Stimulated activated CD8-positive, alpha-beta memory T cell treated with anti-CD3 and anti-CD28 coated beads, Interleukin-7, amount 100 ng/mL, for 48 hours (primary cell): ENCODE measurements at regions not wholly inside any gene's neighbourhood (a gene's known extent, or its start where the extent isn't known, plus 50 kb on each side); places are given as distances from the start of the nearest gene placed in this dataset.

Experiments used
- DNase-seq, 2 donors: peaks; one replicate each; pipeline ENCODE4 v3.0.0-alpha.2; 2020; ENCODE audit warnings: low read depth in 1 of 2; ENCODE audit errors: extremely low read depth in 1 of 2

DNA sequence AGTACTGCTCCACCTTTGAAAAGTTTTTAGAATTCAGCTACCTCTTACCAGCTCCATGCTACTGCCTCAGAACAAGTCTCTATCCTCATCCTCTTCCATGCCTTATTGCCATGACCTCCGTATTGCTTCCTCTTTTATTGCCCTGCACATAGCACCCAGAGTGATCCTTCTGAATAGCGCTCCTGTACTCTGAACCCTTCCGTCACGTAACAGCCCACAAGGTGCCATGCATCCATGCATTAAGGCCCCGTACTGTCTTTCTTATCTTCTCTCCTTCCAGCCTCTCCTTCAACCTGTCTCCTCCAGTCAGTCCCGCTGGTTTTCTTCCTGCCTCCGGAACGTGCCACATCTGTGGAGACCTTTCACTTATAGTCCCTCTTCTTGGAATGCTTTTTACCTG lies 273.3 kb upstream of the SEMA6A start:
- DNase-seq = no peak

DNA sequence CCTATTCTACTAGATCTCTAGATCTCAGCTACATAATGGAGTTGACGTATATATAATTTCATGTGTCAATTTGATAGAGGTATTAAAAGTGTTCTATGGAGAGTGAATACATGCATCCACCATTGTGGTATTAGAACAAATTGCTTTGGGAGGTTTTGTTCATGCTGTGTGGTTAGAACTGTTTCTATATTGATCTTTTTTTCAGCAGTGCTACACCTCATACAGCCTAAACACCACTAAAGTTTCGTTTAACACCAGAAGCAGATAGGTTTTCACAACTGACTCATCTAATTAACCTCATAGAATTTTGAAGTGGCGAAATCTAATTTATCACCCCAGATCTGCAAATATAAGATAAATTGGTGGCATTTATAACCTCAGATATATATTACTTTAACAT lies 269.4 kb upstream of the SEMA6A start:
- DNase-seq = no peak

DNA sequence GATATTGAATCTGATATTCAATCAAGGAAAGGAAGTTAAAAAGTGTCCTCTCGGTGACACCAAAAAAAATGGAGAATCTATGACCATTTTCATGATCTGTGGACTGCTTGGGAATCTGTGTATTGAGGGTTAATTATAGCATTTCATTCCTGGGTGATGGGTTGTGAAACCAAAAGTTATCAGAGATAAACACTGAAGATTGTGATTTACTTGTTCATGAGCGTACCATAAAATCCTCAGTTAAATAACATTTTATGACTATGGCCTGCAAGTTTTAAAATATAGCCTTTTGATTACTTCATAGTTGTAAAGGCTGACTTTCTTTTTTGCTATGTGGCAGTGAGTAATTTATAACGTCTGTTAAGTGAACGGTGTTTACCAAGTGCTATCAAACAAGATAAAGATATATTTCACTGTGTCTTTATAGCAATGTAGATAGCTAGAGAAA lies 267.9 kb upstream of the SEMA6A start:
- no peak for DNase-seq

DNA sequence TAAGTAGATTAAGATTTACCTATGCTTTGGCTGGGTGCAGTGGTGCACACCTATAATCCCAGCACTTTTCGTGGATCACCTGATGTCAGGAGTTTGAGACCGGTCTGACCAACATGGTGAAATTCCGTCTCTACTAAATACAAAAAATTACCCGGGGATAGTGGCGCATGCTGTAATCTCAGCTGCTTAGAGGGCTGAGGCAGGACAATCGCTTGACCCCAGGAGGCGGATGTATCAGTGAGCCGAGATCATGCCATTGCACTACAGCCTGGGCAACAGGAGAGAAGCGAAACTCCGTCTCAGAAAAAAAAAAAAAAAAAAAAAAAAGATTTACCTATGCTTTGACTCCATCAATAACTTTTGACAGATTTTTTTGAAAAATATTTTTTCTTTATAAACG lies 267.1 kb upstream of the SEMA6A start:
- DNase-seq = no peak

DNA sequence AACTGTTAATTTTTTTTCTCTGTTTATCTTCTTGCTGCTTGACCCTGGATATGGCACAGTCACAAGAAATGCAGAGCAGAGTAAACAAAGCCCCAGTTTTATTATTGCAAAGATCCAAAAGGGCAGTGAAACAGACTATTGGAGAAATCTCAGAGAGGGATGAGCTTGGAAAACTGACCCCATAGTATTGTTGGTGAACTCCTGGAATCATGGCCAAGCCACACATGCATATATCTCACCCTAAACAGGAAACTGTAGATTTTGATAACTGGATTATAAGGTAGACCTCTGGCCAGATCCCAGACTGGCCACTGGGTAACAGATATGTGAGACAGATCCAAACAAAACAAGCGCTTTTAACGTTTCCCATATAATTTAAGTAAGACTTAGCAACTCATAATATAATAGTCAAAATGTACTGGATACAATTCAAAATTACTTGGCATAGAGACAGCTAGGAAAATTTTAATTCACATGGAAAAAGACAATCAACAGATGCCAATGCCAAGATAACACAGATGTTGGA lies 263.5 kb upstream of the SEMA6A start:
- DNase-seq = no peak

DNA sequence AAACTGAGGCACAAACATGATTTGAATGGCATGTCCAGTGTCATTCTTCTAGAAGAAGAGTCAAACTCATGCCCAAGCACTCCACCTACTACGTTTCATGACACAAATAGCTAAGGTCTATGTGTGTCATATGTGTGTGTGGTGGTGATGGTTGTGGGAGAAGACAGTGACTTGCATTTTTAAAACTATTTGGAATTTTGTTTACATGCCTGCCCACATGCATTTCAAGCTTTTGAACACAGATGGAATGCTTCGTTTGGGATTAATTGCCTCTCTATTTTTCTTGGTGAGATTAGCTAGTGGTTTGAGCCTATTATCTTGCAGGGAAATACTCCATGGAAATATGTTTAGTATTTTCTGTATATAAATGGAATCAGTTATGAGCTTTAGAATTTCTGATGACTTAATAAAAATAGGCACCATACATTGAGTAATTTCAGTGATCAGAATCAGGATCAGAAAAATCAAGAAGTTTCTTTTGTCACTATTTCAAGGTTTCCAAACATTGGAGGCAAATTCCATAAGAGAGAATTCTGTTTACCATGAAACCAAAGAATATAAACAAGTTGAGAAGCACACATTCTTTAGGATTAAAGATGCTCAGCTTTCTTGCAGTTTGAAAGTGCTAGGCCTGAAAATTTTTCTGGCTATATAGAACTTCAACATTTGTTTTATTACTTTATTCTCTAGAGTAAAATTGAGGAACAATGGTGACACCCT lies 260.3 kb upstream of the SEMA6A start:
- no peak for DNase-seq

DNA sequence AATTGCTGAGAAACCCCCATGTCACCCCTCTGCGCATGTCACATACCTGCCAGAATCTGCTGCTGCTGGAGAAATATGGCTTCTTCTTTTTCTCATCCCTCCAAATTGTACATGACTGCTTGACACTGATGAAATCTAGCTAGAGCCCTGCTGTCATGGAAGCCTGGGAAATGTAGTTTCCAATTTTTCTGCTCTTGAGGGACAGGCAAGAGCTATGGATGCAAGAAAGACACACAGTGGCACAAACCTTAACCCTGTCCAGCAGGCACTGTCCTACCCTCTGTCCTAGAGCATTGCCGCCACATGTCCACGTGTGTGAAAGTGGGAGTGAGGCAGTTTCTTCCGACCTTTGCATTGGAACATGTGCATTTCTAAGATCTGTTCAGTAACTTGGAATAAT lies 255.5 kb upstream of the SEMA6A start:
- no peak for DNase-seq

DNA sequence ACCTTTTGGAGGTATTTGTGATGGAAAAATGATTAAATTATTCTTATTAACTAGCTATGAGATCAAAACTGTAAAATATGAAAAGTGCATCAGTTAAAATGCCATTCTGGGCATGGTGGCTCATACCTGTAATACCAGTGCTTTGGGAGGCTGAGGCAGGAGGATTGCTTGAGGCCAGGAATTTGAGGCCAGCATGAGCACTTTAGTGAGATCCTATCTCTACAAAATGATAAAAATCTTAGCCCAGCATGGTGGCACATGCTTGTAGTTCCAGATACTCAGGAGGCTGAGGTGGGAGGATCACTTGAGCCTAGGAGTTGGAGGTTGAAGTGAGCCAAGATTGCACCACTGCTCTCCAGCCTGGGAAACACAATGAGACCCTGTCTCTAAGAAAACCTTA lies 252.5 kb upstream of the SEMA6A start:
- no peak for DNase-seq

DNA sequence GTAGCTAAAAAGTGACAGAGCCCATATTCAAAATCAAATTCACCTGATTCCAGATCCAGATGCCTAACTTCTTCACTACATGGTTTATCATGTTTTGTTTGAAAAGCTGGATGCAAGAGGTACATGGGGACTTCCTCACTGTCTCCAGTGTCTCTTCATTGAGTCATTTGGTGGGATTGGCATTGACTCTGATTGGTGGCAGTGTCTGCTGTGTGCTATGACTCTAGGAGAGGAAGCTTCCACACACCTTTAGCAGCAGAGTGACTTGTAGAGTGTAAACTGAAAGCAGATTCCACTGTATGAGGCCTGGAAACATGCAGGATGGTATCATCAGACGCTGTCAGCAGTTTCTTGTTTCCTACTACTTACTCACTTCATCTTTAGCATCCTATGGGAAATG lies 250.9 kb upstream of the SEMA6A start:
- no peak for DNase-seq

DNA sequence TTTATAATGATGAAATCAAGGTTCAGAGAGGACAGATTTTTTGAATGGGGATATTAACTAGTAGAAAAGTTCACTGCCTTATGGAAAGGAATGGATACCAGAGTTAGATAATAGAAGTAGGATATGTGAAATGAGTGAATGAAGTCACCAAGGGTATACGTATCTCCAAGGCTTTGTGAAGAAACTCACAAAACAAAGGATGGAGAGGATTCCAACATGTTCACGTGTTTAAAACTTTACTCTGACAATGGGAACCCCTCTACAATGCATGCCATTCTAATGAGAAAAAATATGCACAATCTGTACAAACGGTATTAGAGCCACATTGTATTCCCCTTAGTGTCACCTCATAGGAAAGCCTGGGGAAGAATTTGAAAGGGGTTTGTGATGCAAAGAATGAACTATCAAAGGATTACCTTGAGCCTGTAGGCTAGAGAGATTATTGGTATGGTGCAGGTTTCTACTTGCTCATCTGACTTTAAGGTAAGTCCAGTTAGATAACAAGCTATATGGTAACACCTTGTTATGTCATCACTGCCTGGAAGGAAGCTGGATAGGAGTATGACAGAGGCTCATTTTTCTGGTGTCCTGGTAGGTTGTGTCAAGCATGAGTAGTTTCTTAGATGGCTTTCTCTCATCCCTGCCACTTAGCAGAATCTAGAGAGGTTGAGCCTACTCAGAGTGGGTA lies 250.3 kb upstream of the SEMA6A start:
- DNase-seq = no peak

DNA sequence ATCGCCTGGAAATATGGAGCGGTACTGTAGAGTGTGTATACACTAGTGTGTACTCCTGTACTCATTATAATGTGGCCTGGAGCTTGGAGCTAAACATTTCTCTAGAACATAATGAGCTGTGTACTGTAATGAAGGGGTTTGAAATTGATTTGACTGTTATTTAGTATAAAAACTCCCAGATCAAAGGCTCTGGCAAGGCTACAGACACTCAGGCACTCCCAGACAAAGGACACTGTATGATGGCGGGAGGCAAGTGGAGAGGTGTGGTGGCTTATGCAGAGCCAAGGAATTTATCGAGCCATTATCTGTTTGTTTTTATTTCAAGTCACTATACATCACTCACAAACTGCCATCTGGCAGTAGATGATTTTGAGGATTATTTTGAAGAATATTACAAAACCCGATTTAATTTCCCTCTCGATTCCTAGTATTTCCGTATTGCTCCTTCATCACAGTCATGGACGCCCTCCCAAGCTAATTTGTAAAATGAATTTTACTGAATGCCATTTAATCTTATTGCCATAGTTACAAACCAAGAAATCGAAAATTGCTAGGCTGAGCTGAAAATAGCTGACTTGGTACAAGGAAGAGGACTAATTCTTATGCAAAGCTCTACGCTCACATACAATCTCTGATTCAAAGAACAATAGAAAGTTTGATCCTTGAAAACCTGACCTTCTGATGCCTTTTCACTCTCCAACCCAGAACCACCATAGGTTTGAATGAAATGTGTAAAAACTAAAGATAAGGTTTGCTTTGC lies 240.2 kb upstream of the SEMA6A start:
- DNase-seq = no peak

DNA sequence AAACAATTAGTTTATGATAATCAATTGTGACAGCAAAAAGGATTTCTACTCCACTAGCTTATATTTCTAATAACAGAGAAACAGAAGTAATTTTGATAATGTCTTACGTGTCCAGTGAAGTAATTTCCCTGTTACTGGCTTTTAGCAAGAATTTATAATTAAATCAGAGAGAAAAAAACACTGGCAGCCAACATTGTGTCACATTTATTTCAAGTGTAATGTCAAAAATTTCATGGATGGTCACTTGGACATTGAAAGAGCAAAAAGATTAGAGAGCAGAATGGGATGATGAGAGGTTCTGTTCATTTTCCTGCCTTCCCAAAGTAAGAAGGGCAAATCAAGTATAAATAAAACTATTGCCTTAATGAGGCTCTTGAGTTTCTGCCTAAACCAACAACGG lies 239.3 kb upstream of the SEMA6A start:
- no peak for DNase-seq

DNA sequence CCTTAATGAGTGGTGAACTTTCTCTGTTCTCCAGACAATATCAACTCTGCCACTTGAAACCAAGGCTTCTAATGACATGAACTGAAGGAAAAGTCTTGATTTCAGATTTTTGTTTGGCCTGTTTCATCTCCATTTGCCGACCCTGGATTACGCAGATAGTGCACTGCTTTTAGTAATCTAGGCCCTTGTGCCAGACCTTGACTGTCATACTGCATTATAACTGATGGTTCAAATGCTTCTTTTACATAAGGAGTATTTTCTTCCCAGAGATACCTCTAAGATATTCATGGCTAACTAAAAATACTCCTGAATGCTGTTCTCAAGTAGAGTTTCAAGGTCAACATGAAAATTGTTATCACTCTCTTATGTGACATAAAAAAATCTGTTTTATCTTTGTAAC lies 238.7 kb upstream of the SEMA6A start:
- no peak for DNase-seq

DNA sequence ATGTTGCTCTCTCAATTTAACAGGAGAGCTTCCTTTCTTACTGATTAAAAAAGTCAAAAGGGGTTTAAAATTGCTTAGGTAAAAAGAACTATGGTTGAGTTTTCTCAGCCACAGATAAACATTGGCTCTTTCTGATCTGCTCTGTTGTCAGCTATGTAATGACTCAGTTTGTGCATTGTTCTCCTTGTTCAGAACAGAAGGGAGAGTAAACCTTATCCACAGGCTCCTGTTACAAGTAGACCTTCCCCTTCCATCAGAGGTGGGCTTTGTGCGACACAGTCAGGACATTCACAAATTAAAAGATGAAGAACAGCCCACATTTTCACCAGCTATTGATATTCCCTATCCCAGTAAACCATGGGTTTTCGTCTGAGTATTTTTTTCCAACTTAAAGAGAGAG lies 236.3 kb upstream of the SEMA6A start:
- DNase-seq = no peak

DNA sequence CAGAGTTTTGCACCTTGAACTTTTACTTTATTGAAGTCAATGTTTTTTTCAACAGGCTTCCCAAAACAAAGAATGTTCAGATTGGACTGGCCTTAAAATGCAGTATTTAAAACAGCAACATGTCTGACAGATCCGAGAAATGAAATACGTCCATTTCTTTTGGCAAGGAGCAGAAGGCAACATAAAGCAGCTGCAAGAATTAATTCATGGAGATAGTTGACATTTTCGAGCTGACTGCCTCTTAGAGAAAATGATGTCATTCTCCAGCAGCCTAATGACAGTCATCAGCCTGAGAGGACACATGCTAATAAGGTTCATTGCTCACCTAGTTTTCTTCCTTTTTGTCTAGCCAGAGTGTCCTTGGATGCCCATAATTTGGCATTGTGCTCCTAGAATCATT lies 232.2 kb upstream of the SEMA6A start:
- DNase-seq = no peak

DNA sequence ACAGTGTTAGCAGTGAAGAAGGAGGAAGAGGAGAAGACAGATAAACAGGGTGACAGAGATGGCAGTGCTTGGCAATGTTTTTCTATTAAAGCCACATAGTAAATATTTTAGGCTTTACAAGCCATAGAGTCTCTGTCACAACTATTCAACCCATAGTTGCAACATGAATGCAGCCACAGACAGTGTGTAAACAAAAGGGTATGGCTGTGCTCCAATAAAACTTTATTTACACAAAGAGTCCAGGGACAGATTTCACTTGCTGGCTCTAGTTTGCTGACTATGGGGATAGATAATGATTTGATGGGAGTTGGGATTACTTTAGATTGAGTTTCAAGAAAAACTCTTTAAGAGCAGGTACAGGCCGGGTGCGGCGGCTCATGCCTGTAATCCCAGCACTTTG lies 224.8 kb upstream of the SEMA6A start:
- no peak for DNase-seq

DNA sequence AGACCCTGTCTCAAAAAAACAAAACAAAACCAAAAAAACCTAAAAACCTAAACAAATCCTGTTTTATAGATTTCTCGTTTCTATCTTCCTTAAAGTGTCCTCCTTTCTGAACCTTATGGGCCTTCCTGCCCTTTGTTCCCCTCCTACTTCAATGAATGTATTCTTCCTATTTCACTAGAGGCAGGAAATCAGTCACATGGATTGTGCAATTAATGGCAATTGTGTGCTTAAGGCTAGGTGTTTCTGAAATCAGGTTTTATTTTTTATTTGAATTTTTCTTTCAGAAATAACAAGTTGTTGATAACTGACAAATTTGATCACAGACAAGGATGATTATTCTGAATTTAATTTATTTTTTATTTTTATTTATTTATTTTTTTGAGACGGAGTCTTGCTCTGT lies 220.6 kb upstream of the SEMA6A start:
- DNase-seq = no peak

DNA sequence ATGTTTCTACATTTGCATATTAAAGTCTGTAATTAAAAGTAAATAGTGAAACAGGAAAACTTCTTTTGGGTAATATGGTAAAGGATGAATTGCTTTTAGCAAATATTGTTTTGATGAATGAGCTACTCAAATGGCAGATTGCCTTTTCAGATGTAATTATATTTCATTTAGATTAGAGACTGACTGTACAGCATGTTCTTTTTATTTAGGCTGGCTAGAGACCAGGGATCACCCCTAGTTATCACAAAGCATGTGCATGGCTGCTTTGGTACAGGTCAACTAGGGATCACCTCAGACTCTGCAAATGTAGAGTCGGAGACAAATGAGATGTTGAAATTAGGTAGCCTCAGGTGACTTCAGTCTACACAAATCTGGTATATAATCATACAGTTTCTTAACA lies 214.9 kb upstream of the SEMA6A start:
- no peak for DNase-seq

DNA sequence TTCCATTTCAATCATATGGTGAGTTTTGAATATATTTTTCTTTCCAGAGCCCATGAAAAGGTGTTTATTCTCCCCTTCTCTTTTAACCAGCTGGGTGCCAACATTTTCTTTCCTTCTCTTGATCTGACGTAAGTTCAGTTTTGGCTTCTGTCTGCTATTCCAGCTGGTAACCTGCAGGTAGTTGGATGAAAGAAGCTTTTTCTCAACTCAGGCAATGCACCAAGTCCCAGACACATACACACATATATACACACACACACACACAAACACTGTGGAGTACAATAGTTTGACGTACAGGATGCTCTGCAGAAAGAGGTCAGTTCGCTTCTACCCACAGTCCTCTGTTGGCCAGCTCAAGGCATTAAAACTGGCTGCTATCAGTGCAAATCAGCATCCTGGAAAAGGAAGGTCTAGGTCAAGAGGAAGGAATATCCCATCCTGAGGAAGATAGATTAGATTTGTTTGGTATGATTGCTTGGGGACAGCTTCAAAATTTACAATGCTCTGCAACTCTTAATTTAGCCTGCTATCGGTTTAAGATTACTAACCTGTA lies 214.3 kb upstream of the SEMA6A start:
- no peak for DNase-seq

DNA sequence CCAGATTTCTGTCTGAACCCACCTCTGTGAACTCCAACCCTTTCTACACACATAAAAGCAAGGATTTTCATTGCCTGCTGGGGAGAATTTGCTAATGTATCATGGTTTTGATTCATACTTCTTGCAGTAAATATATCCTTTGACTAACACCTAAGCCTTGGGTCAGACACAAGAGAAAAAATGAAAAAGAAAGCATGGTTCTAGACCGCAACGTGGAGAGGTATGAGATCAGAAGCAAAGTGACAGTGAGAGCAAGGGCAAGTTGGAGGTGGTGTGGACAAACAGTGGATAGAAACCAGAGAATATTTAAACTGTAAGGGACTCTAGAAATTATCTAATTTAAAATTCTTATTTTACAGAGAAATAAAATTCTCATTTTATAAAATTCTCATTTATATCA lies 212.9 kb upstream of the SEMA6A start:
- DNase-seq = no peak

DNA sequence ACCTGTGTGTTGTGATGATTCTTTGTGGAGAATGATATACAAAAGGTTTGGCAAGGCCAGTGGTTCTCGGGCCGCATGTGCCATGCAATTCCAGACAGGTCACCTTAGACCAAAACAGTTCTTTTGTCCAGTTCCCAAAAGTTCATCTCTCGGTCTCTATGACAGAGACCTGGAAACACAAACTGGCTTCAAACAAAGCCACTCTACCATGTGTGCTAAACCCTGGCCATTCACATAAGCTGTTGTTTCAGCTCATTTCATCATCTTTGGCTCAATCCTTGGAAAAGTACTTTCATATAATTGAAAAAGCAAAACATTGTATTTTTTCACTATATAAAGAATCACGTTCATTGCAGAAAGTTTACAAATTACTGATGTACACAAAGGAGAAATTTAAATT lies 210.5 kb upstream of the SEMA6A start:
- no peak for DNase-seq

DNA sequence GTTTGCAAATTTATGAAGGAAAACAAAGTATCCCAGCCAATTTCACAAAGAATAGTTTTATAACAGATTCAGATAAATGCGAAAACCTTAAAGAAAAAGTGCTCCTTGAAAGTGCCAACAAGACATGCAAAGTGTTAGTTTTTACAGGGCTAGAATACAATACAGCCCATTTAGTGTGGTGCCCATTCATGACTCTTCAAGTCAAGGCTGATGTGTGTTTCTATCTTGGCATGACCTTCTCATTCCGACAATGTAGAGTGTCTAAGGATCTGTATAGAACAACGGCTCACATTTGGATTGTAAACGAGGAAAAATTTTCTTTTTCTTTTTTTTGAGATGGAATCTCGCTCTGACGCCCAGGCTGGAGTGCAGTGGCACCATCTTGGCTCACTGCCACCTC lies 205.2 kb upstream of the SEMA6A start:
- no peak for DNase-seq
